ENCODE measurements at regions not wholly inside any gene's neighbourhood (a gene's known extent, or its start where the extent isn't known, plus 50 kb on each side); places are given as distances from the start of the nearest gene placed in this dataset.

DNA sequence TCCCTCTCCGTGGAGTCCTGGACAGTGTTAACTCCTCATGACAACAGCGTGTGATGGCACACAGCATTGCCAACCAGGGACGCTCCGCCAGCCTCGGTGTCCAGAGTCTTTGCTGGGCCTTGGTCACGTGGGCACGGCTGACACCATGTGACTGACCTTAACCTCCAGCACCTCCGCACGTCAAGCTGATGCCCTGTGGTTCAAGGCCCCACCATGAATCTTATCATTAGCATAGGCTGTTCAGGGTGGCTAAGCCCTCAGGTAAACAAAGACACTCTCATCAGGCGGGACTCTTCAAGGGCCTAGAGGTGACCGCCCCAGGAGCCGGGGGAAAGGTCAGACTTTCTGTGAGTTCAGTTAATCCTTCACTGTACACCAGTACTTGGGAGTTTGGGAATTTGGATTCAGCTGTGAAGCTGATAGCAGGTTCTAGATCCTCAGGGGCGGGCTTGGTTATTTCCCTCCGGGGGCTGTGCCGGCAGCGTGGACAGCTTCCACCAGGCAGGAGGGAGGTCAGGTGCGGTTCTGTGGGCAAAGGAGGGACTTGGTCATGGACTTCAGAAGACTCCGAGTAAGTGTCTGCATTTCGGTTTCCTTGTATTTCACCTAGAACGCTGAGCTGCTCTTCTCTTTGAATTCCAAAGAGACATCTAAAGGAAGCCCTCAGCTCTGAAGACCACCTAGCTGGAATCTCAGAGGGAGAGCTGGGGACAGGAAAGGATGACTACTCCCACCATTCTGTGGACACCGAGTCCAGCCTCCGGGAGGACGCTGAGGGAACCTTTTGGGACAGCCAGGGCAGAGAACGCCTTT is 195.5 kb upstream of the CIBAR2 start:
- intact Hi-C loops (cut with micrococcal nuclease): loop anchor here (5.0 to 10.0 kb wide), 4 partner anchors 117 to 497 kb away; partner anchors contain the start of genes GINS2 and KIAA0513

DNA sequence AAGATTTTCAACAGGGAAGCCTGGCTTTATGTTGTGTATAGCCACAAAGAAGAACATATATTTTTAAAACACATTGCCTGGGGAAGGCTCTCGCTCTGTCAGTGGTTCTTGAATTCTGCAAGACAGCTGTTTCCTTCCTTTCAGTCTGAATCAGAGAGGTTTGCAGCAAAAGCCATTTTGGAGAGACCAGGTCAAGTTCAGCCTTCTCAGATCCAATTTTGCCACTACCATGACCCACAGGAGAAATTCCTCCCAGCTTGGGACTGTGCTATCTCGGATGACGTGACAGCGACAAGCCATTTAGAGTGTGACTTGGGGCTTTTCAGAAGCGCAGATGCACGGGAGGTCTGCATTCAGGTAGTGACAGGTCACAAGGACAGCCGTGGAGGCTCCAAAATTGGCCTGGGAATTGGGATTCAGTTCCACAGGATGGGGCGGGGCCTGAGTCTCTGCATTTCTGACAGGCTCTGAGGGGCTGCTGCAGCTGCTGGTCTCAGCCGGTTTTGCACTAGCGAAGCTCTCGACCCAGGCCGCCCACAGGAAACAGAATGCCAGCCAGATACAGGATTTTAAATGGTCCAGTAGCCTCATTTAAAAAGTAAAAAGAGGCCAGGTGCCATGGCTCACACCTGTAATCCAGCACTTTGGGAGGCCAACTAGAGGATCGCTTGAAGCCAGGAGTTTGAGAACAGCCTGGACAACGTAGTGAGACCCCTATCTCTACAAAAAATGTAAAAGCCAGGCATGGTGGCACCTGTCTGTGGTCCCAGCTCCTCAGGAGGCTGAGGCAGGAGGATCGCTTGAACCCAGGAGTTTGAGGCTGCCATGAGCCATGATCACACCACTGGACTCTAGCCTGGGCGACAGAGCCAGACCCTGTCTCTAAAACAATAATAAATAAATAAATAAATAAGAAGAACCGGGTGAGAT is 196.6 kb upstream of the CIBAR2 start:
- intact Hi-C loops (cut with micrococcal nuclease): loop anchor here (5.0 to 10.0 kb wide), 4 partner anchors 116 to 496 kb away; partner anchors contain the start of genes GINS2 and KIAA0513

DNA sequence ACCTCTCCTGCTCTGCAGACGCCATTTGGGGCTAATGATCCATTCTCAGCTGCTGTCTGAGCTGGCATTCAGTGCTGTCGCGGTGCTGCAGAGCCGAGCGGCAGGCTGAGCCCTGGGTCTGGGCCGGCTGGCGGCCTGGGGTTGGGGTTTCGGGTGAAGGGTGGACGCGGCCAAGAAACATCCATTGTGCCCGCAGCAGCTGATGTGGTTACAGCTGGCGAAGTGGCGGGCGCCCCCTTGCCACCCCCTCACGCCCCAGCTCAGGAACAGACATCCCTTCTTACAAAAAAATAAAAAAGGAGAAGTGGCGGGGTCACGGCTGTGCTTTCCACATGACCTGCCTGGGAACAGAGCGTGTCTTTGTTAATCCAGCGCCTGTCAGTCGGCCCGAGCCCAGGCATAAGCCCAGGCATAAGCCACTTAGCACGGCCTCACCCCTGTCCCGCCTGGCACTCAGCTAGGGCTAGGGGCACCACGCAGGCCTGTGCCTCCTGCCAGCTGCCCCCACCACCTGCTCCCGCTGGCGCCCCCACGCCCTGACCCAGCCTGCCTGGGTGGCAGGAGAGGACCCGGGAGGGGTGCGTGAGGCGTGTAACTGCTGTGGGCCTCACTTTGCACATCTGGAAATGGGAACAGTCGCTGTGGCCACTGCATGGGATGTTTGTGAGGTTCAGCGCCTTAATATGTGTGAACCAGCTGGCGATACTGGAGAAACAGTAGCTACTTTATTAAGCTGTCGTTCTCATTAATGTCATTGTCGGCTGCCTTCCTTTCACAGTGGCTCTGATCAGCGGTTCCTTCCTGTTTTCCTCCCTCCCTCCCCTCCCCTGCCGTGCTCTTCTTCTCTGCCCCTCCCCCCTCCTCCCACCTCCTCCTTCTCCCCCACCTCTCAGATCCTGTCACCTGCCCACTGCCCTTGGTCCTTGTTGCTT is 197.7 kb upstream of the CIBAR2 start:
- intact Hi-C loops (cut with micrococcal nuclease): loop anchor here (5.0 to 10.0 kb wide), 4 partner anchors 115 to 495 kb away; partner anchors contain the start of genes GINS2 and KIAA0513

DNA sequence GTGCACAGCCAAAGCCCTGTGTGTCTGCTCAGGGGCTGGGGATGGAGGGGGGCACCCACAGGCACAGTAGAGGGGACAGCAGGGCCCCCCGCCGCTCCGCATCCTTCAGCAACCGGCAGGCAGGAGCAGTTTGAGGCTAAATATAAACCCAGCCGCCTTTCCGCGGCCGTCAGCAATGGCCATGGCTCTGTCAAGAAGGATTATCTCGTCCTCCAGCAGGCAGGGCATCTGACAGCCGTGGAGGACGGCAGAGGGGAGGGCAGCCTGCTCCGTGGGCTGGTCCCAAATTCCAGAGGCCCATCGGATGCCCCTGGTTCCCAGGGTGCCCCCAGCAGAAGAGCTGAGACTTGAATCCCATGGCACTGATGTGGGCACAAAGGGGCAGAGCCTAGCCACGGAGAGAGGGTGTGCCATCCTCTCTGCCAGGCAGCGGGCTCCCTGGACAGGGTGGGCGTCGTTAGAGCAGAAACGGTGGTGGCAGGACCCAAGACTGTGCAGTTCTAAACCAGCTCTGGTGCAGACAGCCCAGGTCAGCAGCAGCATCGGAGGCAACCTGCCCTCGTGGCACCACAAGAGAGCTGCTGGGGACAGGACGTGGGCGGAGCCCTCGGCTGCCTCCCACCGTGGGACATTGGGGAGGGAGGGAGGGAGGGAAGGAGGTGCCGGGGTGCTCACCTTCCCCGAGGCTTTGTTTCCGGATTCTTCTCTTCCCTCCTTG is 198.8 kb upstream of the CIBAR2 start:
- intact Hi-C loops (cut with micrococcal nuclease): no loop called here

DNA sequence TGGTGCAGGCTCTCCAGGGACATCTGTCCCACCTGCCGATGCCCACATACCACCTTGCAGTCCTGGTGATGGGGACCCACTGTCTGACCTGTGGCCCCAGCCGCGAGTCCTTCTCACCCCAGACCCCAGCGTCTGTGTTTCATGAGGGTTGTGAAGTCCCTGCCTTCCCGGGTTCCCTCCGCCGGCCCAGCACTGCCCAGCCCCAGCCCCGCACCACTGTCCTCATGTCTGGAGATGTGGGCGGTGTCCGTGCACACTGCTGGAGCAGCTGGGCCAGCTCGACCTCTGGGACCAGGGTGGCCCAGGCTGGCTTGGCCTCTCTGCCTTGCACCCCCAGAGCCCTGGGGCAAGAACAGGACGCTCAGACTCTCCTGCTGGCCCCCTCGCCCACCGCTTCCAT is 199.5 kb upstream of the CIBAR2 start:
- intact Hi-C loops (cut with micrococcal nuclease): no loop called here

DNA sequence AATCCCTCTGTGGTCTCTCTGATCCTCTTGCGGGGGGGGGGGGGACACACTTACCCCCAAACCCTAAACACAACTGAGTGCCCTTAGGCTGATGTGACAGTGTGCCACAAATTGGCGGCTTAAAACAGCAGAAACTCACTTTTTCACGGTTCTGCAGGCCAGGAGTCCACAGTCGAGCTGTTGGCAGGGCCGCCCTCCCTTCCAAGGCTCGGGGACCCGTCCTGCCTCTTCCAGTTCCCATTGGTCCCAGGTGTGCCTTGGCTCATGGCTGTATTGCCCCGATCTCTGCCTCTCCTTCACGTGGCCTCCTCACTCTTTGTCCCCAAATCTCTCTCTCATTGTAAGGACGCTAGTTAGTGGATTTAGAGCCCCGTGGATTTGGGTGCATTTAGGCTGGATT is 199.9 kb upstream of the CIBAR2 start:
- intact Hi-C loops (cut with micrococcal nuclease): no loop called here

DNA sequence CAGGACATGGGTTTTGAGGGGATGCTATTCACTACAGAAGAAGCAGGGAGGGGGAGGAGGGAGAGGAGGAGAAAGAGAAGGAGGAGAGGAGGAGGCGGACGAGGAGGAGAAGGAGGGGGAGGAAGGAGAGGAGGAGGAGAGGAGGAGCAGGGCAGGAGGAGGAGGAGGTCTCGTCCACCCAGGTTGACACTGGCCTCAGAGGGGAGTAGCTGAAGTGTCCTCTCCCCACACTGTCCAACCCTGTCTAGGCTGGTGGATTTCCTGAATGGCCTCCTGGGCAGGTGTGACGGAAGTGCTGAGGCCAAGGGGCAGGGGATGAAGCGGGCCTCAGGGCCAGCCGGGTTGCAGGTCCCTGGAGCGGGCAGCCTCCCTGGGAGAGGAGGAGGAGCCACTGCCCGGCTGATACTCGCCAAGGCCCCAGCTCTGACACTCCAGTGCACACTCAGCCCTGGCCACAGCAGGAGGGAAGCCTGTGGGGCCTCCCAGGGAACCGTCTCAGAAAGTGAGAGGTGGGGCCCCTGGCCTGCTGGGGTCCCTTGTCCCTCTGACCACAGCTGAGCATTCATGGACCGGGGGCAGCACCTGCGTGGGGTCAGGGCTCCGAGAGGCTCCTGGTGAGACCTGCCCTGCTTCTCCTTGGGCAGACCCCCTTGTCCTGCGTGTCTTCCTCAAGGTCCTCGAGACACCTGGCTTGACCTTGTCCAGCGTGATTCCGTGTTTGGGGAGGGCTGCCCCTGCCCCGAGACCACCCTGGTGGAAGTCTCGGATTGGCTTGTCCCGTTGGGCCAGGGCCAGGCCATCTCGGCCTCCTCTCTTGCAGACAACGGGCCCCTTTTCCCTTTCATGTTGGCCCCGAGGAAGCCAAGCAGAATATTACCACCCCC is 200.6 kb upstream of the CIBAR2 start:
- intact Hi-C loops (cut with micrococcal nuclease): no loop called here

DNA sequence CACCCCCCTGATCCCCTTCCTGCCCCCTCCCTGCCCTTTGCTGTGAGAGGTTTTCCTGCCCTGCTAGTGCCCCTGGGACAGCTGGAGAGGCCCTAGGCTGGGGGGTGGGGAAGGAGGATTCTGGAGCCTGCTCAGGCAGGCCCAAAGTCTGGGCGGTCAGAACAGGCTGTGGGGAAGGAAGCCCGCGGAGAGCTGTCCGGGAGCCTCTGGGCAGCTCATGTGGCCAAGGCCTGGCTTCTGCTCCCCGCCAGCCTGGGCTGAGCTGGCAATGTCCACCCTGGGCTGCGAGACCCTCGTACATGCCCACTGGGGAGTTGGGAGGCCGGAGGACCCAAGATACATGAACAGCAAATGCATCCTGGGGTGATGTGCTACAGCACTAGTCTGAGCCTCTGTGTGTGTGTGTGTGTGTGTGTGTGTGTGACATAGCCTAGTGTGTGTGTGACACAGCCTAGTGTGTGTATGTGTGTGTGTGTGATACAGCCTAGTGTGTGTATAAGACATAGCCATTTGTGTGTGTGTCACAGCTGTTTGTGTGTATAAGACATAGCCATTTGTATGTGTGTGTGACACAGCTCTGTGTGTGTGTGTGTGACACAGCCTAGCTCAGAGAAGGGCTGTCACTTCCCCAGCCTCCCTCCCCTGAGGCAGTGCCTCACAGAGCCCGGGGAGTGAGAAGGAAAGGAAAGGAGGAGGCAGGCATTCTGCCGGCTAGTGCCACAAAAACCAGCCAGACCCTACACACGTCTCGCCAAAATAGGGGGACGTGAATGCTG is 201.4 kb upstream of the CIBAR2 start:
- intact Hi-C loops (cut with micrococcal nuclease): no loop called here

DNA sequence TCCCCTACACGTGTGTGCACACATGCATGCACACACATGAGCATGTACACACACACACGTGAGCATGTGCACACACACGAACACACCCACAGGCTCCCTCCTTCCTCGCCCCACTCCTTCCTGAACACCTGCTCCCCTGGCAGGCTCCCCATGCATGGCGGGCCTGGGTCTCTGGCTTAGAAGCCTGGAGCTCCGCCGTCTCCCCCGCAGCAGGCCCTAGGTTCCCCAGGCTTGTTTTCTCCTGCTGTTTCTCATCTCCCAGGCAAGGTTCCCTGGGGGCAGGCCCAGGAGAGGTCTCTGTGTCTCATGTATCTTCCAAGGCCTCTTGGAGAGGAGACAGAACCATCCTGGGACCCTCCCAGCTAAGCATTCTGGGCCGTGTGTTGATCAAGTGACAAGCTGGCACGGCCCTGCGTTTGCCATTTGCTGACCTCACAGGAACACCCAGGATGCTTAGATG is 202.3 kb upstream of the CIBAR2 start:
- intact Hi-C loops (cut with micrococcal nuclease): no loop called here

DNA sequence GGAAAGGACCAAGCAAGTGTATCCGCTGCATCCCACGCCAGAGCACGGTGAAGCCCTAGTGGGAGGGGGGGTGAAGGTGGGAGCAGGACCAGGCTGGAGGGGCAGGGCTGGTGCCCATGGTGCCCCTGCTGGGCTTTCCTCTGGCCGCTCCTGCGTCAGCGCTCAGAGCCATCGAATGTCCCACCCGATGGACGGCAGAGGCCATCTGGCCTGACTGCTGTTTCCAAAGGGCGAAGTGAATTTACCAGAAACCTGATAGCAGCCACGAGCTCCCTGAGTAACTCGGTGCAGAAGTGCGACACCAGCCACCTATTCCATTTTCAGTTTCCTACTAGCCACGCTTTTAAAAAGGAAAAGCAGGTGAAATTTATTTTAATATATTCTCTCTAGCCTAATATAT is 203.6 kb upstream of the CIBAR2 start:
- intact Hi-C loops (cut with micrococcal nuclease): no loop called here

DNA sequence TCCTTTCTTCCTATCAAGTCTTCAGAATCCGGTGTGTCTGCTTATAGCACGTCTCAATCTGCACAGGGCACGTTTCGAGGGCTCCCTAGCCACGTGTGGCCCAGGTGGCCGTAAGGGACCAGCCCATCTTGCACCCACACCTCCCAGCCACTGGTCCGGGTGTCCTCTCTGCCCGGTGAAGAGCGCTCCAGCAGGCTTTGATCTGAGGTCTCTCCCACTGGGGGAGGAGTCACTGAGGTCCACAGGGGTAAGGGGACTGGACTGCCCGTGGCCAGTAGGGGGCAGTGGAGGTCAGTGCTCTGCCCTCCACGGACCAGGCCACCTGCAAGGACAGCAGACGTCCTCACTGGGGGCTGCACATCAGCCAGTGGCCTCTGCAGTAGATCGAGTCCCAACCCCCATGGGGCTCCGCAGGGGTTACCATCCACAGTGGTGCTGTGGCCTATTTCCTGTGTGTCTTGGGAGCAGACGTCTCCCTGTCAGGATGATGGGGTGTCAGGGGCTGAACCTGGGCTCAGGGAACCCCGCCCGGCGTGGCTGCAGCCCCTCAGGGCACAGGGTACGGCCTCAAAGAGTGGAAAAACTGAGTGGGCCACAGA is 204.1 kb upstream of the CIBAR2 start:
- intact Hi-C loops (cut with micrococcal nuclease): no loop called here

DNA sequence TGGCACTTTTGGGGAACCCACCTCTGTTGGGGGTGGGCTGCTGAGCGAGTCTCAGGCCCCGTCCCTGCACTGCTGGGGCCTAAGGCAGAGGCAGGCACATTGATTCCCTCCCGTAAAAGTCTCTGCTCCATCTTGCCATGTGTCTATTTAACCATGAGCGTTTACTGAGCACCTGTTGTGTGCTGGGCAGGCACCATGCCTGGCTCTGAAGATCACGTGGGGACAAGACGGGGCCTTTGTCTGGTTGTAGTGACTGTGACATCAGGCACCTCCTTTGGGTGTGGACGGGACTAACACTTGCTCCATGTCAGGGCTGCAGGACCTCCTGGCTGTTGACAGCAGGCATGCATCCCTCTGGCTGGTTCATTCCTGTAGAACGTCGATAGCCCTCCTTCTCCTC is 204.7 kb upstream of the CIBAR2 start:
- intact Hi-C loops (cut with micrococcal nuclease): no loop called here

DNA sequence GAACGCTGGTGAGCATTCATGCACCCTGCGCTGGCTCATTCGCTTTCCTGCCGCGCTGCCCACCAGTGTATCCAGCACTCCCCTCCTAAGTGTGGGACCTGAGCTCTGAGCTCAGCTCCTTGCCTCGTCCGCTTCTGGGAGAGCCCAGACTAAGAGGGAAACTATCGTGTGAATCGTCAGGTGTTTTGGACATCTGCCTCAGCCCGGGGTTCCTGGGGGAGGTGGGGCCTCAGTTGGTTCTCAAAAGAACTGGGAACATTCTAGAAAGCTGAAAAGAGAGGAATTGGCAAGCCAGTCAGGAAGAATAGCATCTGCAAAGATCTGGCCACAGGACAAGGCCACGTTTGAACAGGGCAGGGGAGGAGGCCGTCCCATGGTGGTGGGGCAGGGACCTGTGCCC is 205.4 kb upstream of the CIBAR2 start:
- intact Hi-C loops (cut with micrococcal nuclease): no loop called here

DNA sequence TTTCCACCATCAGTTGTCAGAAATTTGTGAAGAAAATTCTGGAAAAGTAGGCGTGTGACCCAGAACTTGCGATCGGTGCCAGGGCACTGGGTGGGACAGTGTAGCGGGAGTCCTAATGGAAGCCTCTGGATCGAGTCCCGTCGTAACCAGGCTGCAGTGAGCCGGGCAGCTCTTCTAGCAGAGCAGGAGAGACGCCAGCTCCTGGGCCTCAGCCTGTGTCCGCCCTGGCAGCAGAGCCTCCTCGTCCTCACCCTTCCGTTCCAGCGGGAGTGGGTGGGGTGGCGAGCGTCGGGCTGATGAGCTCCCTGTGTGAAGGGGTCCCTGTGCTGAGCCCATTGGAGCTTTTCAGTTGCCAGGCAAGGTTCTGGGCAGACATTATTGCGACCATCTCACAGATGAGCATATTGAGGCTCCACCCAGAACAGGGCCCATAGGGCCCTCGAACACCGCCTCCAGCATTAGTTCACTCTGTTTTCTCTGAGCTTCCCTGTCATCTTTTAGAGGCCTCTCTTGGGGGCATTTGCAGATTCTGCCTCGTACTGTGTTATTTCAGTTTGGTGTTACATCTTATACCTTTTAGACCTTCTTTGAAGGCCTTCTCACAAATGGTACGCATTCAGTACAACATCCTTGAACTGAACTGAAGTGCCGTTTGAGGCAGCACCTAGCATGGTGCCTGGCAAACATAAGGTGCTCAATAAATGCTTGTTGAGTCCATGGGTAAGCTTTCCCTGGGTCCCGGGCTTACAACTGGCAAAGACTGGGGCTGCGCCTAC is 207.1 kb upstream of the CIBAR2 start:
- intact Hi-C loops (cut with micrococcal nuclease): no loop called here

DNA sequence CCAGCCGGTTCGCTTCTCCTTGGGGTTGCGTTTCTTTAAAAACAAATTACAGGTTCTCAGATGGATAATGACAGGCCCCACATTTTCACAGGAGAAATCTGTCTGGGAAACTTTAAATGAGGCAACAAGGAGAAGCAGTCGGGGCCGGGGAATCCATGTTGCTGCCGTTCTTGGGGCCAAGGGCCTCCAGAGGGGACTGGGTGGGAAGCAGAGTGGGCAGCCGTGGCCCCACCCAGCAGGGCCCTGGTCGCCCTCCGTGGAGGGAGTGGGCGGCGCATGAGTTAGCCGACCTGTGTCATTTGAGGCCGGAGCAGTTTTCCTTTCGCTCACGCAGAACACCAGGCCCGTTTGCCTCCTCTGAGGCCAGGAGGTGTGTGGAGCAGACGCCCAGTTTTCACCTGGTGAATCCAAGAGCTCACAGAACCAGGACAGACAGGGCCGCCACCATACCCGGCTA is 207.7 kb upstream of the CIBAR2 start:
- intact Hi-C loops (cut with micrococcal nuclease): no loop called here

DNA sequence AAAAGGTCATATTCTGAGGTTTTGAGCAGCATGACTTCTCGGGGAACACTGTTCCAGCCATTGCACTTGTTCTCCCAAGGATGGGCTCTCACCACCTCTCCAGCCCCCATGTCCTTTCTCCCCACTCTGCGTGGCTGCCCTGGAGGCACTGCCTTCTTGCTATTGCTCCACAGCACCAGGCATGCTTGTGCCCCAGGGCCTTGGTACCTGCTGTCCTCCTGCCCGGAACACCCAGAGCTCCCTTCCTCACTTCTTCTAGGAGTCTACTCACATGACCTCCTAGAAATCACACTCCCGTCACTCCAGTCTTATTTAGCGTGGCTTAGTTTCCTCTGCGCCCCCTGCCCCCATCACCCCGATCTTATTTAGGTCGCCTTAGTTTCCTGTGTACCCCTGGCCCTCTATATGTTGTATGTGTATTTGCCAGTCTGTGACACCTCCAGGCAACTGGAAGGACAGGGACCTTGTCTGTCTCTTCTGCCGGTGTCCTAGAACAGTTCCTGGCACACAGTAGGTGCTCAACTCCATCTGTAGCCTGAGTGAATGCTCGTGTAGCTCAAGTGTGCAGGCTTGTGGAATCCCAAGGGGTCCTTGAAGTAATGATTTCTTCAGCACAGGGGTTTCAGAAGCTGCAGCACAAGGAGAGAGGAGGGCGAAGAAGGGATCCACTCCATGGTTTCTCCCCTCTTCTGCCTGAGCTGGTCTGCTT is 208.6 kb upstream of the CIBAR2 start:
- intact Hi-C loops (cut with micrococcal nuclease): no loop called here

All from T-helper 2 cell treated with Interferon-gamma antibody and Interleukin-4, amounts not matched to agents 100 ng/mL and 5 ng/mL, for 36 hours (primary cell).